ENCODE measurements at regions not wholly inside any gene's neighbourhood (a gene's known extent, or its start where the extent isn't known, plus 50 kb on each side); places are given as distances from the start of the nearest gene placed in this dataset.

DNA sequence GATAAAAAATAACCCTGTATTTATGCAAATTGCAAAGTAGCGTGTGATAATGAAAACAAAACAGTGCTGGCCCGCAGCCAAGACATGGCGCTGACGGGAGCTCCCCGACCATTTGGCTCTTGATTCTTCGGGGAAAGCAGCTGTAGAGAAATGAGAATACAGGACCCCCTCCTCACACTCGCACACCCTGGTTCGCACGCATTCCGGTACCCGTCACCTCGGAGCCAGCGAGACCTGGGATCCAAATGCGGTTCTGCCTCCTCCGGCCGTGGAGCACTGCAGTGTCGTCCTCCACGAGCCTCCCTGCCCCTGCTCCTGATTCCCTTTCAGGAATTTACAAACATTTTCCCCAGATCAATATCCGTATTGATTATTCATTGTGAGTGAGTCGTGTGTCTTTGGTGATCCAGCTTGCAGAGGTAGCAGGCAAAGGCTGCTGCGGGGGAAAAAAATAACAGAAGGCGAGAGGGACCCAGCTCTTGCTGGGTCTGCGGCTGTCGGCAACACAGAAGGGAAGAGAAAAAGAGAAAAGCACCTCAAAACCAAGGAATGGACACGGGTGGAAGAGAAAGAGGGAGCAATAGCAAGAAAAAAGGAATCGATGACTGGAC lies 184.1 kb upstream of the ZFHX3 start:
- H3K27me3 ChIP-seq (ENCODE audit: control insufficient read depth, insufficient read depth, low read length) = peaks cover 1% of the 10 kb centered on the region; the same call in 1 of the 2 replicates
- no peak for DNase-seq
- H3K36me3 ChIP-seq (replicated peaks; ENCODE audit: control insufficient read depth, insufficient read depth, low read length) = no peaks in the 10 kb centered on the region
- no peak overlapping the region; the same call in 1 of the 2 replicates for H3K4me3 ChIP-seq (ENCODE audit: insufficient read depth, low read depth, low read length)

GRCh38 chr16:73231379-73231778 lies 183.5 kb upstream of the ZFHX3 start:
- Histone ChIP-seq H3K27me3 (ENCODE audit: control insufficient read depth, insufficient read depth, low read length) (peaks cover 1% of the 10 kb centered on the region; the same call in 1 of the 2 replicates), H3K4me3 (ENCODE audit: insufficient read depth, low read depth, low read length) (no peak overlapping the region), H3K36me3 (replicated peaks; ENCODE audit: control insufficient read depth, insufficient read depth, low read length) (no peaks in the 10 kb centered on the region)
- DNase-seq = no peak

DNA sequence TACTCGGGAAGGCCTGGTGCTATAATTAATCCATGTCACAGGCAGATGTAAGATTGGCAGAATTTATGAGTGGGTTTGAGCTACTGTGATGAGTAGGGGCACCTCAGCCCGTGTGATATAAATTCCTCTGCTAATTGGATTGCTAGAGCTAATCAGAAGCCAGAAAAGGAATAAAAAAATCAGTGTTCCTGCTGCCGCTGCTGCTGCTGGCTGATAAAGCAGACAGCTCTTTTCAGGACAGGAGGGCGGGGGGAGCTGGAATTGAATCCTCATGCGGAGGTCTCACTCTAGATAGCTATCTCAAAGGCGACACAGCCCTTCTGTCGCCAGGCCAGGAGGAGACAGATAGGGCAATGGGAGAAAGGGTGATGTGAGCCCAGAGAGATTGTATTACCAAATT lies 182.7 kb upstream of the ZFHX3 start:
- Histone ChIP-seq H3K4me3 (ENCODE audit: insufficient read depth, low read depth, low read length) (no peak overlapping the region), H3K27me3 (ENCODE audit: control insufficient read depth, insufficient read depth, low read length) (peaks cover 1% of the 10 kb centered on the region; the same call in 1 of the 2 replicates), H3K36me3 (replicated peaks; ENCODE audit: control insufficient read depth, insufficient read depth, low read length) (no peaks in the 10 kb centered on the region)
- DNase-seq = no peak

DNA sequence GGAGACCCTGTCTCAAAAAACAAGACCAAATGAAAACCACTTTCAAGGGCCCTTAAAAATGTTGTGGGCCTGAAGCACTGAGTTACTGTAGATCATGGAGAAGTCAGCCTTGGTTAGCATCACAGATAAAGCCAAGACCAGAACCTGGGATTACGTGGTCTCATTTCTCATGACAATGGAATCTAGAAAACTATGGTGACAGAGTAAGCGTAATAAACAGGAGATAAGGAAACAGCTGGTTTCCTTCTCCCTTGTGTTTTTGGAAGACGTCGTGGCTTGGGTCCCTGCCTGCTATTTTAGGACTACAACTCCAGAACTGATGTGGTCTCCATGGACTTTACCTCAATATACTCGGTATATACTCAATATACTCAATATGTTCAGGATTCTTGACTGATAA lies 180.7 kb upstream of the ZFHX3 start:
- Histone ChIP-seq H3K4me3 (ENCODE audit: insufficient read depth, low read depth, low read length) (no peak overlapping the region), H3K36me3 (replicated peaks; ENCODE audit: control insufficient read depth, insufficient read depth, low read length) (no peaks in the 10 kb centered on the region), H3K27me3 (ENCODE audit: control insufficient read depth, insufficient read depth, low read length) (peaks cover 1% of the 10 kb centered on the region; the same call in 1 of the 2 replicates)
- no peak for DNase-seq

GRCh38 chr16:73226675-73227074 lies 178.7 kb upstream of the ZFHX3 start:
- no peak for DNase-seq
- no peaks in the 10 kb centered on the region for H3K27me3 ChIP-seq (ENCODE audit: control insufficient read depth, insufficient read depth, low read length)
- no peak overlapping the region for H3K4me3 ChIP-seq (ENCODE audit: insufficient read depth, low read depth, low read length)
- no peaks in the 10 kb centered on the region for H3K36me3 ChIP-seq (replicated peaks; ENCODE audit: control insufficient read depth, insufficient read depth, low read length)

GRCh38 chr16:73225983-73226382 lies 178.1 kb upstream of the ZFHX3 start:
- Histone ChIP-seq H3K27me3 (ENCODE audit: control insufficient read depth, insufficient read depth, low read length) (no peaks in the 10 kb centered on the region), H3K36me3 (replicated peaks; ENCODE audit: control insufficient read depth, insufficient read depth, low read length) (no peaks in the 10 kb centered on the region), H3K4me3 (ENCODE audit: insufficient read depth, low read depth, low read length) (no peak overlapping the region)
- no peak for DNase-seq

GRCh38 chr16:73220836-73221235 lies 172.9 kb upstream of the ZFHX3 start:
- Histone ChIP-seq H3K27me3 (ENCODE audit: control insufficient read depth, insufficient read depth, low read length) (no peaks in the 10 kb centered on the region), H3K36me3 (replicated peaks; ENCODE audit: control insufficient read depth, insufficient read depth, low read length) (no peaks in the 10 kb centered on the region), H3K4me3 (ENCODE audit: insufficient read depth, low read depth, low read length) (no peak overlapping the region)
- DNase-seq = no peak

- Histone ChIP-seq H3K36me3 (replicated peaks; ENCODE audit: control insufficient read depth, insufficient read depth, low read length) (no peaks in the 10 kb centered on the region), H3K27me3 (ENCODE audit: control insufficient read depth, insufficient read depth, low read length) (no peaks in the 10 kb centered on the region), H3K4me3 (ENCODE audit: insufficient read depth, low read depth, low read length) (no peak overlapping the region)
- DNase-seq = no peak
Measured at GRCh38 chr16:73219176-73219575, 171.2 kb upstream of the ZFHX3 start.

- Histone ChIP-seq H3K27me3 (ENCODE audit: control insufficient read depth, insufficient read depth, low read length) (no peaks in the 10 kb centered on the region), H3K36me3 (replicated peaks; ENCODE audit: control insufficient read depth, insufficient read depth, low read length) (no peaks in the 10 kb centered on the region), H3K4me3 (ENCODE audit: insufficient read depth, low read depth, low read length) (no peak overlapping the region)
- DNase-seq = no peak
Measured at GRCh38 chr16:73217654-73218053, 169.7 kb upstream of the ZFHX3 start.

DNA sequence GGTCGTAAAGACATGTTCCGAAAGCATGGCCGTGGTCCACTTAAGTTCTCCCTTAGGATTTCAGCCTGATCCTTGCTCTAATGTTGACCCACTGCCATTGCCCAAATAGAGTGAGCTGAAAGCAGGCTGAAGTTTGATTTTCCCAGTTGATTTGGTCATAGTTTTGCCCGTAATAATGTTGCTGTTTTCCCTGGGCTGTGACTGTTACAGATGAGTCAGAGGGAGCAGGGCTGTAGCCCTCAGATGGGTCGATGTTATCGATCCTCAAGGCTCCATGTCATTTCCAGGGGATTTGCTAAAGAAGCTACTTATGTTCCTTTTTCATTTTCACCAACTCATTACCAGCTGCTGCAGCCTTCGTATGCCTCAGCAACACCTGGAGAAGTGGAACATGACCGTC lies 169.0 kb upstream of the ZFHX3 start:
- Histone ChIP-seq H3K36me3 (replicated peaks; ENCODE audit: control insufficient read depth, insufficient read depth, low read length) (no peaks in the 10 kb centered on the region), H3K27me3 (ENCODE audit: control insufficient read depth, insufficient read depth, low read length) (no peaks in the 10 kb centered on the region), H3K4me3 (ENCODE audit: insufficient read depth, low read depth, low read length) (no peak overlapping the region)
- no peak for DNase-seq

DNA sequence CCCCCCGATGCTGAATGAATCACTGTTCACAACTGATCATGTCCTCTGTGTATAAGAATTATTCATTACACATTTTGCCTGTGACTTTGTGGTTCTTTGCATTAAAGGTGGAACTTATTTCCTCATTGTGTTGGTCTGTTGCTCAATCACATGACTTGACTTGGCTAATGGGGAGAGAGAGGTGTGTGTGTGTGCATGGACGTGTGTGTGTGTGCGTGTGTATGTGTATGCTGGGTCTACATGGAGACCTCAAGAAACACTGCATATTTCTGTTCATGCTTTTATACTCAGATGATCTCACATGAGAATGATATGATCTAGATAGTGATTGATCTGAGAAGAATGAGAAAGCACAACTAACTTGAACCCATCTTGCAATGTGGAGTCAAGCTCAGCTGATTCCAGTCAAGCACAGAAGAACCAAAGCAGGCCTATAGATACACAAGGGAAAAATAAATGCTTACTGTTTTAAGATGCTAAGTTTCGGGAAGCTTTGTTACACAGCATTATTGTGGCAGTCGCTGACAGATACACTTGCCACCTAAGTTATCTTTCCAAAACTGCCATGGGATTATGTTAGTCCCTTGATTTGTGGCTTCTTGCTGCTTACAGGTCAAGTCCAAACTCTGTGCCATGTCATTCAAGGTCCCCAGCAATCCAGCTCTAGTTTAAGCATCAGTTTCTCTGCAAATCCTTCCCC lies 167.9 kb upstream of the ZFHX3 start:
- no peak overlapping the region for H3K4me3 ChIP-seq (ENCODE audit: insufficient read depth, low read depth, low read length)
- no peak for DNase-seq
- no peaks in the 10 kb centered on the region for H3K27me3 ChIP-seq (ENCODE audit: control insufficient read depth, insufficient read depth, low read length)
- no peaks in the 10 kb centered on the region for H3K36me3 ChIP-seq (replicated peaks; ENCODE audit: control insufficient read depth, insufficient read depth, low read length)

DNA sequence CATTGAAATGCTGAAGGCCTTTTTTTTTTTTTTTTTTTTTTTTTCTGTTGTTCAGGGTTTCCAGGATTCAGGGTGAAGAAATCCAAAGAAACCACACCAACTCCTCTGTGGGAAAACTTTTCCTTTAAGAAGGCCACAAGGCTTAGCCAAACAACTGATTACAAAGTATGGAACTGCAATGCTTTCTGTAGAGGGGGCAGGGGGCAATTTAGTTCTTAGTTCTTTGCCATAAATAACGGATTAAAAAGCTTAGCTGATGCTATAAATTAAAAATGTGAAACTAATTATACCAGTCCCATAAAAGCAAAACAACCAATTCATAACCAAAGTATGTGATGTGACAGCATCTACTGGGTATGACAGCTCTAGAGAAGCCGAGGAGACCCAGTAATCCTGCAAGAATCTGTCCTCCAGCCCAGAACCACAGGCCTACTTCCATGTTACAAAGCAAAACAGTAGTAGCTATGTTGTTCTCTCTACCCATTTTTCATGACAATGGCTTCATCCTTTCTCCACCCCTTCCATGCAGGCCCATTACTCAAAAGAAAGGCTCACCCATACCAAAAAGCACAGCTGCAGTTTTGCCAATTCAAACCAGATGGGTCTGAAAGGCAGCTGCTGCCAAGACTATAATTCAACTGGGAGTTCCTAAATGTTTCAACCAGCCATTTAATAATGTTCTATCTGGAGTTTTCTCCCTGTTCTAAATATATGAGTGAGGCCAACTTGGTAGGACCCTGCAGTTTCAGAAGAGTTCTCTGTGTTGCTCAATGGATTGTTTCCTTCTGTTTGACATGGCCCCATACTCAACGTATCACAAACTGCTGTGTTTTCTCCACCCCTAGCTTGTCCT lies 167.1 kb upstream of the ZFHX3 start:
- no peak overlapping the region for H3K4me3 ChIP-seq (ENCODE audit: insufficient read depth, low read depth, low read length)
- no peaks in the 10 kb centered on the region for H3K36me3 ChIP-seq (replicated peaks; ENCODE audit: control insufficient read depth, insufficient read depth, low read length)
- no peak for DNase-seq
- no peaks in the 10 kb centered on the region for H3K27me3 ChIP-seq (ENCODE audit: control insufficient read depth, insufficient read depth, low read length)

DNA sequence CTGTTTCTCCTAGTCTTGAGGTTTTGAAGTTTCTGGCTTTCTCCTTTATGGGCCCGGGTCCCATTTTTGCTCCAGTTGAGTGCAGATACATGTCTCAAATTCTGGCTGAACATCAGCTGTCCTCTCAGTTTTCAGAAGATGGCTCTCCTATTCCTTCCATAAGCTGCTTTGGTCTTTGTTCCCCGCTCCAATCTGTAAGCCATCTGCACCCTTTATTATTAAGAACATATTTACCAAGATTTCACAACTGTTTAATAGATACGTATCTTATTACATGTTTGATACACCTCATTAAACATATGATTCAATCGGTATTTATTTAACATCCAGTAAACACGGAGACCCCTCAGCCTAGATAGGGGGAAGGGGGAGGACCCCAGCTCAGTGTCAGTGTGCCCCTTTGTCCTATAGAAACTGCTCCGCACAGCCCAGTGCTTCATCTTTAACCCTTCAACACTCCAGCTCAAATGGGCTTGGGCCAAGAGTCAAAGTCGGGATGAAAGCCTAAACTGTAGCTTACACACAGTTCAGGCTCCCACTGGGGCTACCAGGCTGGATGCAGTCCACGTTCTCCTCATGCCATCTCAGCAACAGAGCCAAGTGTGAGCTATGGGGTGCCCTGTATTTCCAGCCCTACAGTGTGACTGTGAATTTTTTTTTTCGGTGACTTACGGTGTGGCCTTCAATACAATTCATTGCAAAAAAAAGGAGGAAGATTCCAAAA lies 166.0 kb upstream of the ZFHX3 start:
- Histone ChIP-seq H3K27me3 (ENCODE audit: control insufficient read depth, insufficient read depth, low read length) (no peaks in the 10 kb centered on the region), H3K4me3 (ENCODE audit: insufficient read depth, low read depth, low read length) (no peak overlapping the region), H3K36me3 (replicated peaks; ENCODE audit: control insufficient read depth, insufficient read depth, low read length) (no peaks in the 10 kb centered on the region)
- DNase-seq = no peak

DNA sequence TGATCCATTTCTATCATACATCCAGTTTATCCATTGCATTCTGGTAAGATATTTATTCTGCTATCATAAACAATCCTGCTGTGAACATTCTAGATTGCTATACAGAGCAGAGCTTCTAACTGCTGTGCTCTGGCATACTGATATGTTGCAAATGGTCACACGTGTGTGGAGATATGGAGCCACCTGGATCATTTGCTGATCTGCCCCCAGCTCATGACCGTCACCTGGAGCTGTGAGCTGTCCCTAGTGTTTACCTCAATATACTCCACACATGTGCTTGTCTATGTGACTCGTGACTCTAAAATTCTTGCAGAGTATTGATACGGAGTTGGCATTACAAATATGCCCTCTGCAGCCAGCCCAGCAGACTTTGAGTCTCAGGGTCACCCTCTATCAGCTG lies 164.5 kb upstream of the ZFHX3 start:
- no peaks in the 10 kb centered on the region for H3K36me3 ChIP-seq (replicated peaks; ENCODE audit: control insufficient read depth, insufficient read depth, low read length)
- H3K4me3 ChIP-seq (ENCODE audit: insufficient read depth, low read depth, low read length) = no peak overlapping the region
- DNase-seq = no peak
- H3K27me3 ChIP-seq (ENCODE audit: control insufficient read depth, insufficient read depth, low read length) = no peaks in the 10 kb centered on the region

Data from H7 (cell line).